ENCODE measurements at regions not wholly inside any gene's neighbourhood (a gene's known extent, or its start where the extent isn't known, plus 50 kb on each side); places are given as distances from the start of the nearest gene placed in this dataset.

- peaks cover 17 to 24% of the 10 kb centered on the region in 2 donors for H3K4me1 ChIP-seq
- no peaks in the 10 kb centered on the region for H3K27me3 ChIP-seq
- H3K9me3 ChIP-seq: no peaks in the 10 kb centered on the region
- no peaks in the 10 kb centered on the region for H3K36me3 ChIP-seq
- H3K4me3 ChIP-seq (replicated peaks in 1 of 3): no peak overlapping the region
- 81 to 82% methylated on average over 1 of the region's 1 CpG for WGBS, 2 donors
- H3K27ac ChIP-seq: no peak overlapping the region
- intact Hi-C loops (cut with DNase I): no loop called here
- no peak for TF ChIP-seq CTCF (IDR thresholded peaks at IDR 0.05)
- no peak for TF ChIP-seq POLR2A (IDR thresholded peaks at IDR 0.05)
- DNase-seq: no peak
Observed at GRCh38 chr1:60571811-60572210, 498.2 kb upstream of the C1orf87 start.

GRCh38 chr1:60569189-60569588 is 495.6 kb upstream of the C1orf87 start:
- H3K27ac ChIP-seq: no peak overlapping the region
- H3K36me3 ChIP-seq: no peaks in the 10 kb centered on the region
- no peak for DNase-seq
- peaks cover 17 to 29% of the 10 kb centered on the region in 2 donors for H3K4me1 ChIP-seq
- H3K9me3 ChIP-seq: no peaks in the 10 kb centered on the region
- TF ChIP-seq CTCF (IDR thresholded peaks at IDR 0.05): no peak
- no peak for TF ChIP-seq POLR2A (IDR thresholded peaks at IDR 0.05)
- intact Hi-C loops (cut with DNase I): no loop called here
- H3K4me3 ChIP-seq (replicated peaks in 1 of 3): no peak overlapping the region
- H3K27me3 ChIP-seq: no peaks in the 10 kb centered on the region
- 89 to 96% methylated on average over 2 of the region's 2 CpGs for WGBS, 2 donors

GRCh38 chr1:60567256-60567655 is 493.7 kb upstream of the C1orf87 start:
- DNase-seq: no peak
- H3K9me3 ChIP-seq: no peaks in the 10 kb centered on the region
- no peak overlapping the region for H3K4me3 ChIP-seq (replicated peaks in 1 of 3)
- peak overlapping the region in 2 of 3 donors; percentile 26 to 31 for H3K27ac ChIP-seq
- no peaks in the 10 kb centered on the region for H3K27me3 ChIP-seq
- H3K4me1 ChIP-seq: peaks cover 2 to 15% of the 10 kb centered on the region in 2 donors
- no peaks in the 10 kb centered on the region for H3K36me3 ChIP-seq
- intact Hi-C loops (cut with DNase I): no loop called here
- TF ChIP-seq POLR2A (IDR thresholded peaks at IDR 0.05) (no peak), CTCF (IDR thresholded peaks at IDR 0.05) (no peak)

GRCh38 chr1:60564916-60565750 is 491.6 kb upstream of the C1orf87 start:
- peaks cover 0 to 13% of the 10 kb centered on the region in 2 donors for H3K4me1 ChIP-seq
- H3K27me3 ChIP-seq: no peaks in the 10 kb centered on the region
- WGBS, 2 donors: 51 to 63% methylated on average over 2 of the region's 2 CpGs
- no peak for DNase-seq
- no peak overlapping the region for H3K27ac ChIP-seq
- no peak overlapping the region for H3K4me3 ChIP-seq (replicated peaks in 1 of 3)
- H3K36me3 ChIP-seq: no peaks in the 10 kb centered on the region
- intact Hi-C loops (cut with DNase I): no loop called here
- no peaks in the 10 kb centered on the region for H3K9me3 ChIP-seq
- TF ChIP-seq POLR2A (IDR thresholded peaks at IDR 0.05): no peak
- TF ChIP-seq CTCF (IDR thresholded peaks at IDR 0.05): no peak

GRCh38 chr1:60563777-60564535 is 490.4 kb upstream of the C1orf87 start:
- intact Hi-C loops (cut with DNase I): no loop called here
- Histone ChIP-seq H3K36me3 (no peaks in the 10 kb centered on the region), H3K9me3 (no peaks in the 10 kb centered on the region), H3K4me1 (peaks cover 0 to 13% of the 10 kb centered on the region in 2 donors), H3K4me3 (replicated peaks in 1 of 3) (no peak overlapping the region), H3K27me3 (no peaks in the 10 kb centered on the region), H3K27ac (no peak overlapping the region)
- TF ChIP-seq POLR2A (IDR thresholded peaks at IDR 0.05): no peak
- TF ChIP-seq CTCF (IDR thresholded peaks at IDR 0.05): no peak
- WGBS, 2 donors: 87 to 90% methylated on average over 4 of the region's 4 CpGs
- no peak for DNase-seq

All from thyroid gland (tissue), 4 donors.